Neural crest cell (in vitro differentiated cells): ENCODE measurements at regions not wholly inside any gene's neighbourhood (a gene's known extent, or its start where the extent isn't known, plus 50 kb on each side); places are given as distances from the start of the nearest gene placed in this dataset.
A peak's percentile ranks its signal among the peaks of the same experiment; 100 is the strongest.

Experiments
- DNase-seq: peaks from one replicate; pipeline ENCODE4 v3.0.0; 2021; ENCODE audit warnings: low read depth, mixed read lengths, low spot score
- H3K27ac Mint-ChIP-seq: one replicate; pipeline ENCODE4 v1.8.0; 2021; ENCODE audit warnings: mild to moderate bottlenecking, mixed read lengths; ENCODE audit not compliant: unreplicated experiment
- H3K27me3 Mint-ChIP-seq: 2 replicates; pipeline ENCODE4 v1.8.0; 2021; ENCODE audit warnings: low read depth, mild to moderate bottlenecking, mixed read lengths
- H3K36me3 Mint-ChIP-seq: 2 replicates; pipeline ENCODE4 v1.8.0; 2021; ENCODE audit warnings: low read depth, mild to moderate bottlenecking, mixed read lengths
- H3K4me1 Mint-ChIP-seq: 2 replicates; pipeline ENCODE4 v1.8.0; 2021; ENCODE audit warnings: mixed read lengths
- H3K4me3 Mint-ChIP-seq: one replicate; pipeline ENCODE4 v1.8.0; 2021; ENCODE audit warnings: mild to moderate bottlenecking, mixed read lengths
- H3K9me3 Mint-ChIP-seq: 2 replicates; pipeline ENCODE4 v1.8.0; 2021; ENCODE audit warnings: mixed read lengths
- CTCF ChIP-seq: fragments of 200-600 bp; sonication (generic); conservative IDR thresholded peaks from 2 replicates; pipeline ENCODE4 v1.5.0; 2021; ENCODE audit warnings: antibody characterized with exemption, mild to moderate bottlenecking

- Mint-ChIP-seq H3K9me3 (no peaks in the 10 kb centered on the region), H3K4me3 (no peak overlapping the region), H3K36me3 (no peaks in the 10 kb centered on the region), H3K27me3 (no peaks in the 10 kb centered on the region), H3K4me1 (no peaks in the 10 kb centered on the region), H3K27ac (no peak overlapping the region)
- DNase-seq, result no peak
- TF ChIP-seq CTCF, result no peak
Observed at GRCh38 chr1:213423041-213423440, 372.0 kb downstream of the RPS6KC1 start.

GRCh38 chr1:213423605-213424004 lies 372.6 kb downstream of the RPS6KC1 start:
- Mint-ChIP-seq H3K9me3 (no peaks in the 10 kb centered on the region), H3K27ac (no peak overlapping the region), H3K36me3 (no peaks in the 10 kb centered on the region), H3K27me3 (no peaks in the 10 kb centered on the region), H3K4me1 (no peaks in the 10 kb centered on the region), H3K4me3 (no peak overlapping the region)
- DNase-seq, result no peak
- no peak for TF ChIP-seq CTCF

GRCh38 chr1:213425376-213426030 lies 374.5 kb downstream of the RPS6KC1 start:
- H3K9me3 Mint-ChIP-seq, result no peaks in the 10 kb centered on the region
- no peak overlapping the region for H3K4me3 Mint-ChIP-seq
- no peak for DNase-seq
- no peak overlapping the region for H3K27ac Mint-ChIP-seq
- no peaks in the 10 kb centered on the region for H3K36me3 Mint-ChIP-seq
- no peaks in the 10 kb centered on the region for H3K27me3 Mint-ChIP-seq
- no peaks in the 10 kb centered on the region for H3K4me1 Mint-ChIP-seq
- TF ChIP-seq CTCF, result no peak

GRCh38 chr1:213429642-213430041 lies 378.6 kb downstream of the RPS6KC1 start:
- TF ChIP-seq CTCF, result no peak
- no peak overlapping the region for H3K27ac Mint-ChIP-seq
- H3K27me3 Mint-ChIP-seq, result no peaks in the 10 kb centered on the region
- H3K4me1 Mint-ChIP-seq, result no peaks in the 10 kb centered on the region
- H3K36me3 Mint-ChIP-seq, result no peaks in the 10 kb centered on the region
- no peaks in the 10 kb centered on the region for H3K9me3 Mint-ChIP-seq
- H3K4me3 Mint-ChIP-seq, result no peak overlapping the region
- no peak for DNase-seq

- H3K4me3 Mint-ChIP-seq, result no peak overlapping the region
- H3K9me3 Mint-ChIP-seq, result peaks cover 9% of the 10 kb centered on the region
- TF ChIP-seq CTCF, result no peak
- no peaks in the 10 kb centered on the region for H3K27me3 Mint-ChIP-seq
- DNase-seq, result no peak
- H3K36me3 Mint-ChIP-seq, result peaks cover 4% of the 10 kb centered on the region
- peak overlapping the region; percentile 8 for H3K27ac Mint-ChIP-seq
- peaks cover 4% of the 10 kb centered on the region for H3K4me1 Mint-ChIP-seq
Observed at GRCh38 chr1:213435715-213436114, 384.7 kb downstream of the RPS6KC1 start.

- no peak for DNase-seq
- H3K36me3 Mint-ChIP-seq, result peaks cover 4% of the 10 kb centered on the region
- no peak overlapping the region for H3K27ac Mint-ChIP-seq
- peaks cover 9% of the 10 kb centered on the region for H3K9me3 Mint-ChIP-seq
- H3K27me3 Mint-ChIP-seq, result no peaks in the 10 kb centered on the region
- H3K4me1 Mint-ChIP-seq, result peaks cover 4% of the 10 kb centered on the region
- no peak overlapping the region for H3K4me3 Mint-ChIP-seq
- TF ChIP-seq CTCF, result no peak
Observed at GRCh38 chr1:213438339-213438738, 387.3 kb downstream of the RPS6KC1 start.
